Small intestine (tissue), 7 donors: ENCODE measurements at regions not wholly inside any gene's neighbourhood (a gene's known extent, or its start where the extent isn't known, plus 50 kb on each side); places are given as distances from the start of the nearest gene placed in this dataset.
A peak's percentile ranks its signal among the peaks of the same experiment; 100 is the strongest.

Experiments used
- DNase-seq, 2 donors: peaks; one replicate each; pipeline versions ENCODE4 v3.0.0 to v3.0.0-alpha.2; 2013
- FAIRE-seq: peaks from 2 replicates; lab custom pipeline; 2012; peaks lifted over from hg19 to GRCh38; lab: Jason Lieb, UNC
- H3K27ac ChIP-seq, 3 donors: one replicate each; pipeline ENCODE4 v1.5.1; 2013; ENCODE audit warnings: low read length in 2 of 3, mild to moderate bottlenecking in 2 of 3, control low read depth in 1 of 3, inconsistent platforms in 1 of 3, low read depth in 1 of 3, moderate library complexity in 1 of 3
- H3K27me3 ChIP-seq, 3 donors: one replicate each; pipeline ENCODE4 v1.6.1; 2013; ENCODE audit warnings: low read length in 3 of 3, inconsistent platforms in 1 of 3; ENCODE audit not compliant: control insufficient read depth in 3 of 3, insufficient read depth in 3 of 3
- H3K36me3 ChIP-seq, 3 donors: one replicate each; pipeline ENCODE4 v1.6.1; 2013; ENCODE audit warnings: low read length in 3 of 3, inconsistent platforms in 1 of 3, low read depth in 1 of 3, mild to moderate bottlenecking in 1 of 3, moderate library complexity in 1 of 3; ENCODE audit not compliant: control insufficient read depth in 3 of 3, insufficient read depth in 2 of 3
- H3K4me1 ChIP-seq, 3 donors: one replicate each; pipeline ENCODE4 v1.6.1; 2013; ENCODE audit warnings: low read length in 2 of 3, inconsistent platforms in 1 of 3, low read depth in 1 of 3, mild to moderate bottlenecking in 1 of 3, moderate library complexity in 1 of 3; ENCODE audit not compliant: control insufficient read depth in 3 of 3, insufficient read depth in 2 of 3
- H3K4me3 ChIP-seq, 3 donors: one replicate each; pipeline ENCODE4 v1.5.1; 2013; ENCODE audit warnings: low read length in 3 of 3, control low read depth in 1 of 3, inconsistent platforms in 1 of 3, low read depth in 1 of 3, mild to moderate bottlenecking in 1 of 3, moderate library complexity in 1 of 3
- H3K9me3 ChIP-seq, 2 donors: one replicate each; pipeline ENCODE4 v1.6.1; 2013; ENCODE audit warnings: low read depth in 1 of 2, low read length in 1 of 2; ENCODE audit not compliant: control insufficient read depth in 2 of 2, insufficient read depth in 1 of 2
- WGBS, 3 donors: extraction: QIAGEN DNeasy Blood & Tissue Kit; methylation state at CpG; one replicate each; pipeline ENCODE4 v1.1.7; 2013; 5-methylcytosine and 5-hydroxymethylcytosine counted together
- donor health status: healthy with polysubstance abuse.
- donor health status: control.
- donor health status: control.
- donor health status: Bipolar disorder and iron deficiency.
- donor health status: healthy.

DNA sequence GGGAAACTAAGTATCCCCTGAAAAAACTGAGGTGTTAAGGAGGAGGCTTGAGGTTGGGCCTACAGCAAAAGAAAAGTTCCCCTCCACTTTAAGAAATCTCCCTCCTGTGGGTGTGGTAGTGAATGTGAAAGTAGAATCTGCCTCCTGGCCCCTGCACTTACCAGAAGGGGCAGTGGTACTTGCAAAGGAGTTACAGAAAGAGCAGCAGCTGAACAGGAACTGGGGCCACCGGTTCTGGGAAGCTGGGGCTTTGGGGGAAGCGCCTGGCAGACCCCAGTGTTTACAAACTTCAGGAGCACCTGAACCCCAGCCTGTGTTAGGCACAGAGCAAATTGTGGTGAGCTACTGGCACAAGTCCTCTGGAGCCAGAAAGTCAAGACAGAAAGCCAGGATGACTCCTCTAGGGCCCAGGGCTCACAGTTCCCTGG lies 250.2 kb upstream of the FGGY start:
- Histone ChIP-seq H3K4me1 (peaks cover 4 to 32% (median 22%) of the 10 kb centered on the region in 3 donors), H3K27me3 (no peaks in the 10 kb centered on the region), H3K9me3 (peaks cover 0 to 9% of the 10 kb centered on the region in 2 donors), H3K27ac (peak overlapping the region in 2 of 3 donors; percentile 61 to 80), H3K36me3 (no peaks in the 10 kb centered on the region), H3K4me3 (no peak overlapping the region)
- FAIRE-seq (no peak), DNase-seq (peak; percentile 56 to 69)
- 3 to 15% (median 15%) methylated on average over 2 of the region's 2 CpGs for WGBS, 3 donors

DNA sequence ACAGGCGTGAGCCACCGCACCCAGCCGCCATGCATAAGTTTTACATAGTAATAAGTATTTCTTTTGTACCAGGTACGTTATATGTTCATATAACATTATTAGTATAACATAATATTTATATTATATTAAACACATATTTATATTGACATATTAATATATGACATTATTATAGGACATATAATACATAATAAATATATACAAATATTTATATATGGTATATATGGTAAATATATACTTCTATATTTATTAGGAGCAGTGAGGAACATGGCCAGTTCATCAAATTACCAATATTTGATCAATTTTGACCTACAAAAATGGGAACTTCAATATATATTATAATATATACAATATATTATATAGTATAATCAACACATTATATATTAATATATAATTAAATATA lies 245.9 kb upstream of the FGGY start:
- FAIRE-seq = no peak
- H3K27me3 ChIP-seq = no peaks in the 10 kb centered on the region

DNA sequence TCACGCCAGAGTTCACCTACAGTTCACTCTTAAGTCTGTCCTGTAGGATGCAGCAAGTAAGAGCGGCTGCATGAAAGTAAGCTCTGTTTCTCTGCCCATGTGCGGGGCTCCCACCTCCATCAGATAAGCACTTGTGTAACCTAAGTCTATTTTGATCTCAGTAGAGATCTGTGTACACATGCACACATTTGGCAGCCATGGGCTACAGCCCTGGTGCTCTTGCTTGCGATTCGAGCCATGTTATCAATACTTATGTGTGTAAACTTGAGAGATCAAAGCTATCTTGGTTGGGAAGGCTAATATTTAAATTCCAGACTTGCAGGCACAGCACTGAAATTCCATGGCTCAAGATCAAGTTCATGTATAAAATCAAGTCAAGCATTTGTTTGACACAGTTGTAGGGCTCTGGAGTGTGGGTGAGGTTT lies 244.7 kb upstream of the FGGY start:
- Histone ChIP-seq H3K4me3 (no peak overlapping the region), H3K36me3 (no peaks in the 10 kb centered on the region), H3K9me3 (peaks cover 0 to 9% of the 10 kb centered on the region in 2 donors), H3K27ac (peak overlapping the region in 1 of 3 donors; percentile 28), H3K27me3 (no peaks in the 10 kb centered on the region), H3K4me1 (peaks cover 0 to 16% (median 0%) of the 10 kb centered on the region in 3 donors)
- WGBS, 3 donors = 19 to 65% (median 47%) methylated on average over 5 of the region's 5 CpGs
- DNase-seq (no peak), FAIRE-seq (no peak)

More for the DNA sequence above, 245.9 kb upstream of the FGGY start:
- 72 to 80% (median 74%) methylated on average over 4 of the region's 4 CpGs for WGBS, 3 donors
- Histone ChIP-seq H3K27ac (no peak overlapping the region), H3K9me3 (peaks cover 0 to 9% of the 10 kb centered on the region in 2 donors), H3K4me3 (no peak overlapping the region), H3K36me3 (no peaks in the 10 kb centered on the region), H3K4me1 (peaks cover 2 to 18% (median 8%) of the 10 kb centered on the region in 3 donors)
- no peak for DNase-seq

DNA sequence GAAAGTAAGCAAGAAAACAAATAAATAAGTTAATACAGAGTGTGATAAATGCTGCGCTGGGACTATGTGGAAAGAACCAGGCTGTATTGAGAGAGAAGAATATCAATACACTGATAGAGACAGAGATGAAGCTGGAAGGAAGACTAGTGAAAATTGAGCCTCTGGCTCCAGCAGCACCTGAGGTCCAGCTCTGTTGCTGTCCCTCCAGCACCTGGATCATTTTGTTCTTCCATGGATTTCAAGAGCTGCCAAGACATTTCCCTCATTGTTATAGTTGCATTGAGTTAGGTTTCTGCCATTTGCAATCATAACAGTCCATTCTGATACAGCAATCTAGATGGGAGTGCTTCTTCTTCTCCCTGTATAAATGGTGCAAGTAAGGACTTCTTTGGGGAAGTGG lies 242.7 kb upstream of the FGGY start:
- Histone ChIP-seq H3K9me3 (peaks cover 0 to 2% of the 10 kb centered on the region in 2 donors), H3K36me3 (no peaks in the 10 kb centered on the region), H3K4me3 (no peak overlapping the region), H3K27me3 (no peaks in the 10 kb centered on the region), H3K4me1 (peaks cover 0 to 32% (median 3%) of the 10 kb centered on the region in 3 donors), H3K27ac (no peak overlapping the region)
- DNase-seq (no peak), FAIRE-seq (no peak)
- 96 to 100% (median 97%) methylated on average over 1 of the region's 1 CpG for WGBS, 3 donors

DNA sequence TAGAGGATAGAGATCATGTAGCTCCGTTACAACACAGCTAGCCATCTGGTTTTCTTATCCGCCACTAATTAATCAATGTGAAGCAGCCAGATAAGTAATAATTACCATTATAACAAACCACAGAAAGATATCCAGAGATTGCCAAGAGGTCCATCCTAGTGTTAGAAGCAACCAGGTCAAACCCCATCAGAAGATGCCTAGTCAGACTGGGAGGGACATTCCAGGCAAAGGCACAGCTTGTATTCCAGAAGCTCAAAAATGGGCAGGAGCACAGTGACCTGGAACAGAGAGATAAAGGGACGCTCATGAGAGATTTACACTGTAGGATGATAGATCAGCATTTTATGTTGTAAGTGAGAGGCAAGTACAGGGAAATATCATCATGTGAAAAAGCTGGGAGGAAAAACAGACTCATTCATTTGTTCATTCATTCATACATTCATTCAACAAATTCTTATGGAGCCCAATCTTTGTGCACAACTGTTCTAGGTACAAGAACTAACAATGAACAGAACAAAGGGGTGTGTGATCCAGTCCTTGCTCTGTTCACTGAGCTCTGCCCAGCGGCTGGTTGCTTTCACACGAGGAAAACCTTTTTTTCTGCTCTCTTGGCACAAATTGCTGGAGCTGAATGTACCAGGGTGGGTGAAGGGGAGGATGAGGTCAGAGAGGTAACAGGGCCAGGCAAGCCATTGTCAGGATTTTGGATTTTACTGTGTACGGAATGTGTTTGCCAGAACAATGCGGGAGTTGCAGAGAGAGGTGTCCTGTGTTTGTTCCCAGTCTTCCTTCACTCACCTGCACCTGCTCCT lies 240.8 kb upstream of the FGGY start:
- Histone ChIP-seq H3K27ac (peak overlapping the region in 1 of 3 donors; percentile 75), H3K4me3 (no peak overlapping the region), H3K9me3 (no peaks in the 10 kb centered on the region), H3K36me3 (no peaks in the 10 kb centered on the region), H3K4me1 (peaks cover 0 to 32% (median 3%) of the 10 kb centered on the region in 3 donors), H3K27me3 (no peaks in the 10 kb centered on the region)
- WGBS, 3 donors = 56 to 73% (median 63%) methylated on average over 7 of the region's 7 CpGs
- no peak for FAIRE-seq
- no peak for DNase-seq

DNA sequence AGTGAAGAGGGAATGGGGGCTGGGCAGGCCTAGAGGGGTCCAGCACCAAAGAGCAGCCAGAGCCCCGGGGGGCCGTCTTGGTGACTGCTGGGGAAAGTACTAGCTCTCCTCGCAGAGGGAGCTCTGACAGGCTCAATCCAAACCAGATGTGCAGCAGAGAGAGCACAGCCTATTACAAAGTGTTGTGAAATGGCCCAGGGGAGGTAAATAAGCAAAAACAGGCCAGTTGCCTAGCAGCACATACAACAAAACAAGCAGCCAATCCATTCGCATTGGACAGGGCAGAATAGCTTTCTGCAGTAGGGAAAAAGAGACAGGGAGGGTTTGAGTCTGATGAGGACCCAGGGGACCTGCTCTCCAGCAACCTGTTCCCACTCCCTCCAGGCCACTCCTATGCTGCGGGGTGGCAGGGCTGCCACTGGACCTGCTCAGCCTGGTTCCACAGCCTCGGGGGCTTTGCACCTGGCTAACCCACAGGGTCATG lies 239.6 kb upstream of the FGGY start:
- peaks cover 0 to 43% (median 3%) of the 10 kb centered on the region in 3 donors for H3K4me1 ChIP-seq
- WGBS, 3 donors = 28 to 43% (median 33%) methylated on average over 6 of the region's 6 CpGs
- no peaks in the 10 kb centered on the region for H3K9me3 ChIP-seq
- H3K27me3 ChIP-seq = no peaks in the 10 kb centered on the region
- DNase-seq (peak; percentile 61 to 85), FAIRE-seq (no peak)
- H3K4me3 ChIP-seq = no peak overlapping the region
- no peaks in the 10 kb centered on the region for H3K36me3 ChIP-seq
- peak overlapping the region in 1 of 3 donors; percentile 75 for H3K27ac ChIP-seq

DNA sequence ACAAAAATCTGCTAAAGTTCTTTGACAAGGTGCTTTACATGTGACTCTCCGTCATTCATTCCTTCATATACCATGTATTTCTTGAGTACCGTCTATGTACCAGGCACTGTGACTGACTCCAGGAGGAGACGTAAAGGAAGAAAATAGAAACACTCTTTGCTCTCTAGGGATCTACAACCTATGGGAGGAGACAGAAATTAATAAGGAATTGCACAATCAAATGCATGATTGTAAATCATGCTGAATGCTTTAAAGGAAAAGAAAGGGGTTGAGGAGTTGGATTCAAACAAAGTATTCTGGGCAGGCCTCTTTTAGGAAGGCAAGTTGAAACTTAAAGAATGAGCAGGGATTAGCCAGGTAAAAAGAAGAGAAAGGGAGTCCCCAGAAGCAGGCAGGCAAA lies 239.1 kb upstream of the FGGY start:
- DNase-seq (peak; percentile 53 to 55), FAIRE-seq (no peak)
- Histone ChIP-seq H3K4me3 (no peak overlapping the region), H3K27ac (peak overlapping the region in 1 of 3 donors; percentile 75), H3K4me1 (peaks cover 0 to 41% (median 3%) of the 10 kb centered on the region in 3 donors), H3K9me3 (no peaks in the 10 kb centered on the region), H3K27me3 (no peaks in the 10 kb centered on the region), H3K36me3 (no peaks in the 10 kb centered on the region)
- 53 to 81% (median 68%) methylated on average over 3 of the region's 3 CpGs for WGBS, 3 donors

DNA sequence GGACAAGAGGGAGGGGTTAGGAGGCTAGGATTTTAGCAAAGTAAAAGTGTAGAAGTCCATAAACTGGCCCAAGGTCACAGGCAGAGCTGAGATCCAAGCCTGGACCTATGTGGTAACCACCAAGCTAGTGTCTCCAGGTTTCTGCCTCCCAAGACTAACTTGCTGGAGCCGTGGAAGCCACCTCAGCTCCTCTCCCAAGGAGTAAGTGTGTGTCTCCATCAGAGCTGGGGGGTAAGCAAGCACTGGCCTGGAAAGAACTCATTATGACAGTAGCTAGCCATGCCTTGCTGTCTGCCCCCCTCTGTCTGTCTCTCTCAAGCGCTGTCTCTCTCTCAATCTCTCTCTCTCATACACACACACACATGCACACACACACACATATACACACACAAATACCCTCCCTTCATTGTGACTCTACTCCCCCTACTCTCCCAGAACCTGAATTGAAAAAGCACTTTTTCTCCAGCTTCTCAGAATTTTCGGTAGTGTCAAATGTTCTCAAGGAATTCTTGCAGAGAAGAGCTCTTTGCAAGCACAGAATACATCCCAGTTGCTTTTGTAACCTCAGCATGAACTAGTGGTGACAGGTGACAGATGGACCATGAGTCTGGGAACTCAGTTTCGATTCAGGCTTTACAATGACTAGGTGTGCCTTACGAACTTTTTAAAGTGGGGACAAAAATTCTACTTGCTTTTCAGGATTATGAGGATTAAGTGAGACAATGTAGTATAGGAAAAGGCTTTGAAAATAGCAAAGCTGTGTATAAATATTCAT lies 238.0 kb upstream of the FGGY start:
- peak overlapping the region in 1 of 3 donors; percentile 4 for H3K27ac ChIP-seq
- 32 to 71% (median 45%) methylated on average over 5 of the region's 5 CpGs for WGBS, 3 donors
- H3K4me1 ChIP-seq = peaks cover 0 to 42% (median 3%) of the 10 kb centered on the region in 3 donors
- H3K27me3 ChIP-seq = no peaks in the 10 kb centered on the region
- FAIRE-seq (no peak), DNase-seq (peak in 1 of 2 donors; percentile 53)
- H3K4me3 ChIP-seq = no peak overlapping the region
- H3K9me3 ChIP-seq = no peaks in the 10 kb centered on the region
- H3K36me3 ChIP-seq = no peaks in the 10 kb centered on the region
